AG04449 (cell line): ENCODE measurements at regions not wholly inside any gene's neighbourhood (a gene's known extent, or its start where the extent isn't known, plus 50 kb on each side); places are given as distances from the start of the nearest gene placed in this dataset.

Source experiments
- CTCF ChIA-PET: fragments of 350-600 bp; formaldehyde crosslinking; extraction: SDS; loops from one replicate; lab custom pipeline; 2021; ENCODE audit warnings: antibody characterized with exemption; lab: Yijun Ruan, JAX
- POLR2A ChIA-PET: fragments of 400-600, 350-600 bp; formaldehyde crosslinking; extraction: SDS; loops from one replicate; lab custom pipeline; 2020; ENCODE audit warnings: antibody characterized with exemption, inconsistent platforms; lab: Yijun Ruan, JAX
- DNase-seq: peaks from one replicate; pipeline ENCODE4 v3.0.0-alpha.2; 2010; ENCODE audit warnings: low read depth, low spot score
- H3K4me3 ChIP-seq: 2 replicates; pipeline ENCODE4 v1.5.1; 2011; ENCODE audit warnings: low read depth, mild to moderate bottlenecking, control low read depth, low read length
- TF ChIP-seq, protein P1 (sequence below): IDR thresholded peaks from one replicate; pipeline ENCODE4 v1.5.1; 2011; ENCODE audit warnings: mild to moderate bottlenecking, moderate library complexity, low read length, control low read depth, inconsistent platforms; ENCODE audit not compliant: insufficient read depth; ENCODE audit errors: missing control alignments

DNA sequence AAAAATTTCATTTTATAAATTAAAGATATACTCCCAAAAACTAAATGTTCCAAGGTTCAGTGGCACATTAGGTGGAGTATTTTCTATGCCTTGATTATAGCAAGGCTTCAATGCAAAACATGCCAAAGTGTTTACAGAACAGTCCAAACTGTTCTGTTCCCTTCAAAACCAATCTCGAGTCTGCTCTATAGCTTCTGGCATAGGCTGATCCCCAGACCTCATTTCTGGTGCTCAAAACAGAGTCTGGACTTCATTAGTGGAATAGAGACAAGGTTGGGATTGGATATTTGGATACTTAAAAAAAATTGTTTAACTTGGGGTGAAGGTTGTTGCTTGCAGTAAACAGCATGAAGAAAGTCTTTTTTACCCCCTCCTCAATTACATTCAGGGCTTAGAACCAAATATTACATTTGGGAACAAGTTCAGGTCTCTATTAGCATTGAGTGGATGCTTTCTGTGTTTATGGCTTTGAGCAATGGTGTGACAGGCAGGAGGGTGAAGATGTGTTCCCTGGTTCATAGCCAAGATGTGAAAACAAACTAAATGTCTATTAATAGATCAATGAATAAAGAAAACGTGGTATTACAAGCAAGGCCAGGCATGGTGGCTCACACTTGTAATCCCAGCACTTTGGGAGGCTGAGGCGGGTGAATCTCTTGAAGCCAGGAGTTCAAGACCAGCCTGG lies 208.1 kb upstream of the RND3 start:
- no peak overlapping the region for H3K4me3 ChIP-seq
- DNase-seq, result no peak
- ChIA-PET CTCF (no interaction called here), POLR2A (no interaction called here)
- TF ChIP-seq, protein P1, sequence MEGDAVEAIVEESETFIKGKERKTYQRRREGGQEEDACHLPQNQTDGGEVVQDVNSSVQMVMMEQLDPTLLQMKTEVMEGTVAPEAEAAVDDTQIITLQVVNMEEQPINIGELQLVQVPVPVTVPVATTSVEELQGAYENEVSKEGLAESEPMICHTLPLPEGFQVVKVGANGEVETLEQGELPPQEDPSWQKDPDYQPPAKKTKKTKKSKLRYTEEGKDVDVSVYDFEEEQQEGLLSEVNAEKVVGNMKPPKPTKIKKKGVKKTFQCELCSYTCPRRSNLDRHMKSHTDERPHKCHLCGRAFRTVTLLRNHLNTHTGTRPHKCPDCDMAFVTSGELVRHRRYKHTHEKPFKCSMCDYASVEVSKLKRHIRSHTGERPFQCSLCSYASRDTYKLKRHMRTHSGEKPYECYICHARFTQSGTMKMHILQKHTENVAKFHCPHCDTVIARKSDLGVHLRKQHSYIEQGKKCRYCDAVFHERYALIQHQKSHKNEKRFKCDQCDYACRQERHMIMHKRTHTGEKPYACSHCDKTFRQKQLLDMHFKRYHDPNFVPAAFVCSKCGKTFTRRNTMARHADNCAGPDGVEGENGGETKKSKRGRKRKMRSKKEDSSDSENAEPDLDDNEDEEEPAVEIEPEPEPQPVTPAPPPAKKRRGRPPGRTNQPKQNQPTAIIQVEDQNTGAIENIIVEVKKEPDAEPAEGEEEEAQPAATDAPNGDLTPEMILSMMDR, result no peak

DNA sequence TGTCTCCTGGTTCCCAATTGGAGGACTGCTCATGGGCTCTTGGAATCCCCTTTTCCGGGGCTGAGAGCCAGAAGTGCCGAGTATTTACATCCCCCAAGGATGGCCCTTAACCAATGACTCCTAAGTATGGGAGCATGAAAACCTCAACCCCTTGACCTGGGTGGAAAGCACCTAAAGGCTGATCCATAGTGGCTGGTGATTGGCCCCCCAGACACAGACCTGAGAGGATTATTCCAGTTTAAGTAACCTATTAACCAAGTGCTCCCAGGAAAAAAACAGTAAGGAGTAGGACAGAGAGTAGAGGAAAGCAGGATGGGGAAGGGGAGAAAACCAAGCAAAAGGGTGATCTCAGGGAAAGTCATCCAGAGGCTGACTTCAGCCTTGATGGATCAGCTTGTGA lies 206.1 kb upstream of the RND3 start:
- ChIA-PET POLR2A (no interaction called here), CTCF (no interaction called here)
- TF ChIP-seq, protein P1, result no peak
- no peak overlapping the region for H3K4me3 ChIP-seq
- no peak for DNase-seq

DNA sequence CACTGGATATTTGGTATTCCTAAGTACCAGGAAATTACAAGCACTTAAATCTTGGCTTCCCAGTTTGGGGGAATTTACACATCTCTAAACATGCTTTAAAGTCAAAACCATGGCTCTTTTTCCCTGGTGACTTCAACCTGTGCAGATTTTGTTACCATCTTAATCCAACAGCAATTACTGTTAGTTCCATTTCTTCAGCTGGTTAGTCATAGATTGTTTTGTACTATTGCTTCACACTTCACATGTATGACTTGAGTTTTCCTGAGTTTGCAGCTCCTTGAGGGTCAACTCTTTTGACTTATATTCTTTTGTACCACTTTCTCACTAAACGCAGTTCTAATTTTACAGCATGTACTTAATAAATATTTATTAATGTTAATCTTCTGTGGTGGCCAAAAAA lies 203.4 kb upstream of the RND3 start:
- no peak for DNase-seq
- POLR2A ChIA-PET, result no interaction called here
- TF ChIP-seq, protein P1, result no peak
- H3K4me3 ChIP-seq, result no peak overlapping the region
- CTCF ChIA-PET, result no interaction called here

DNA sequence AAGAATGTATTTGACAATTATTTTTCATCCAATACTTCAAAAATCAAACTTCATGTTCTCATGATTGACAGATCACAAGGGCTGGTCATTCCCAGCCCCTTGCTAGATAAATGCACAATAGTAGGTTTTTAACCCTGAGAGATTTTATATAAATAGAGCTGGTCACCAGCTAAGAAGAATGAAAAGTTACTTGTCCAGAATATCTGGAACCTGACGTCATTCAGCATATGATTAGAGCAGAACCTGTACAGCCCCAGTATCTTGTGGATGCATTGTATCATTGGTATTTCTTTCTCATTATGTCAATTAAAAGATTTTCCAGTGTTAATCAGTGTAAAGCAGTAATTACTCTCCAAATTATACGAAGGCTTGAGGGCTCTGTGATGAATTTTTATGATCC lies 202.8 kb upstream of the RND3 start:
- ChIA-PET POLR2A (no interaction called here), CTCF (interaction anchor here (1.4 kb wide), 1 partner anchor 18 kb away, joined by 4 read pairs; no protein-coding TSS in a partner anchor)
- H3K4me3 ChIP-seq, result no peak overlapping the region
- DNase-seq, result no peak
- TF ChIP-seq, protein P1, result no peak

DNA sequence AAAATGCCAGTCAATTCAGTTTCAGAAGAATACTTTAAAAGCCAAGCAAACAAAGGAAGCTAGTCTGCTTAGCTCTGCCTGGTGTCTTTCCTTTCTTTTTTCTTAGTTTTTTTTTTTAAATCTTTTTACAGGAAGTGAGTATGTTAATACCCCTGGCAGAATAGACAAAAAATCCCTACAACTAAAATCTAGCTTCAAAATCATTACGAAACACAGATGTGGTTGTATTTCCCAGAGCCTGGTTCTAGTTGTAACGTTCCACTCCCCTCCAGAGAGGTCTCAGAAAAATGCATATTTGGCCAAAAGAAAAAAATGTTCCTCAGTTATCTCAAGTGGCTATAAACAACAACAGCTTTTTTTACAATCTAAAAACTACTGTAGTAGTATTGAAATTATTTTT lies 202.1 kb upstream of the RND3 start:
- H3K4me3 ChIP-seq, result no peak overlapping the region
- TF ChIP-seq, protein P1, result no peak
- POLR2A ChIA-PET, result no interaction called here
- no peak for DNase-seq
- CTCF ChIA-PET, result interaction anchor here (1.4 kb wide), 1 partner anchor 18 kb away, joined by 4 read pairs; no protein-coding TSS in a partner anchor

DNA sequence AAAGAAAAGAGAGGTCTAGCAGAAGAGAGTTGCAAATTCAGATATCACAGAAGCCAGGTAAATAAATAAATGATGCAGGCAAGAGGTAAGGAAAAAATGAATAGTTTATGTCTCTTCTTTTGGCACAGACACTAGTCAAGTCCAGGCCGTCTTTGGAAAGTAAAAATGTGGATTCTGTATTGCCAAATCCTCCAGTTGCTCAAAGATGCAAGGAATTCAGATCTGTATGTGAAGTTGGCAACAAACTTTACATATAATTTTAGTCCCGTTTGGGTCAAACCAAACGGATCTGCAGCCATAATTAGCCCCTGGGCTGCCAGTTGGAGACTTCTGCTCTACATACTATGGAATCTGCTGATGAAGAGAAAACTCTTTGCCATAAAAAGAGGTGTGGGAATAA lies 200.5 kb upstream of the RND3 start:
- CTCF ChIA-PET, result no interaction called here
- H3K4me3 ChIP-seq, result no peak overlapping the region
- TF ChIP-seq, protein P1, result no peak
- POLR2A ChIA-PET, result no interaction called here
- DNase-seq, result no peak
